ENCODE measurements at regions not wholly inside any gene's neighbourhood (a gene's known extent, or its start where the extent isn't known, plus 50 kb on each side); places are given as distances from the start of the nearest gene placed in this dataset.

DNA sequence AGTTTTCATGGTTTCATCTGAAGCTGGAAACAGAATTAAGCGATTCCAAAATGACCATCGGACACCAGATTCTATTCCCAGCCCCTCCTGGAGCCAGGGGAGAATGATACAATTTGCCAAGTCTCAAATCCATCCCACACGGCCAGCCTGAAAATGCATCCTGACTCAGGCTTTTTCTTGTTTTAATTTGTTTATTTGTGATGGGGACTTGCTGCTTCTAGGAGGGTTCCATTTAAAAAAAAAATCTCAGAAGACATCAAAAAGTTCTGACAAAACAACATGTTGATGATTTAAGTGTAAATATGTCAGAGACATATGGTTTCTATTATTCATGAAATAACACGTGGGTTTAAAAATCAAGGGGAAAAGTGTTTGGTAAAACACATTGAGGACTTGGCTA is 173.2 kb downstream of the GAS1 start:
- peaks cover 5% of the 10 kb centered on the region for H3K4me1 ChIP-seq (ENCODE audit: insufficient read depth, low read length, poor library complexity, severe bottlenecking)
- no peaks in the 10 kb centered on the region for H3K9me3 ChIP-seq (ENCODE audit: insufficient read depth, low read depth, low read length)
- no peak overlapping the region for H3K4me3 ChIP-seq (ENCODE audit: low read length, poor library complexity, severe bottlenecking)
- H4K20me1 ChIP-seq (ENCODE audit: insufficient read depth, low read length, poor library complexity, severe bottlenecking) = no peaks in the 10 kb centered on the region
- H3K9ac ChIP-seq (ENCODE audit: low read depth, low read length, poor library complexity, severe bottlenecking) = no peak overlapping the region
- H3K27me3 ChIP-seq (ENCODE audit: insufficient read depth, low read length, poor library complexity, severe bottlenecking) = no peaks in the 10 kb centered on the region
- no peaks in the 10 kb centered on the region for H3K79me2 ChIP-seq (ENCODE audit: insufficient read depth, low read length)
- TF ChIP-seq EZH2phosphoT487 (IDR thresholded peaks at IDR 0.05; ENCODE audit: borderline replicate concordance) = no peak
- TF ChIP-seq, protein P1, sequence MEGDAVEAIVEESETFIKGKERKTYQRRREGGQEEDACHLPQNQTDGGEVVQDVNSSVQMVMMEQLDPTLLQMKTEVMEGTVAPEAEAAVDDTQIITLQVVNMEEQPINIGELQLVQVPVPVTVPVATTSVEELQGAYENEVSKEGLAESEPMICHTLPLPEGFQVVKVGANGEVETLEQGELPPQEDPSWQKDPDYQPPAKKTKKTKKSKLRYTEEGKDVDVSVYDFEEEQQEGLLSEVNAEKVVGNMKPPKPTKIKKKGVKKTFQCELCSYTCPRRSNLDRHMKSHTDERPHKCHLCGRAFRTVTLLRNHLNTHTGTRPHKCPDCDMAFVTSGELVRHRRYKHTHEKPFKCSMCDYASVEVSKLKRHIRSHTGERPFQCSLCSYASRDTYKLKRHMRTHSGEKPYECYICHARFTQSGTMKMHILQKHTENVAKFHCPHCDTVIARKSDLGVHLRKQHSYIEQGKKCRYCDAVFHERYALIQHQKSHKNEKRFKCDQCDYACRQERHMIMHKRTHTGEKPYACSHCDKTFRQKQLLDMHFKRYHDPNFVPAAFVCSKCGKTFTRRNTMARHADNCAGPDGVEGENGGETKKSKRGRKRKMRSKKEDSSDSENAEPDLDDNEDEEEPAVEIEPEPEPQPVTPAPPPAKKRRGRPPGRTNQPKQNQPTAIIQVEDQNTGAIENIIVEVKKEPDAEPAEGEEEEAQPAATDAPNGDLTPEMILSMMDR (conservative IDR thresholded peaks at IDR 0.05; ENCODE audit: low read length) = no peak
- no peak overlapping the region for H2AFZ ChIP-seq (ENCODE audit: low read length)
- no peaks in the 10 kb centered on the region for H3K9me2 ChIP-seq (replicated peaks; ENCODE audit: low read depth, low read length)
- no peaks in the 10 kb centered on the region for H3K36me3 ChIP-seq (ENCODE audit: insufficient read depth, low read length)
- no peaks in the 10 kb centered on the region for H3F3A ChIP-seq (ENCODE audit: low read depth)
- no peak overlapping the region for H3K4me2 ChIP-seq (ENCODE audit: low read depth, low read length, poor library complexity, severe bottlenecking)

DNA sequence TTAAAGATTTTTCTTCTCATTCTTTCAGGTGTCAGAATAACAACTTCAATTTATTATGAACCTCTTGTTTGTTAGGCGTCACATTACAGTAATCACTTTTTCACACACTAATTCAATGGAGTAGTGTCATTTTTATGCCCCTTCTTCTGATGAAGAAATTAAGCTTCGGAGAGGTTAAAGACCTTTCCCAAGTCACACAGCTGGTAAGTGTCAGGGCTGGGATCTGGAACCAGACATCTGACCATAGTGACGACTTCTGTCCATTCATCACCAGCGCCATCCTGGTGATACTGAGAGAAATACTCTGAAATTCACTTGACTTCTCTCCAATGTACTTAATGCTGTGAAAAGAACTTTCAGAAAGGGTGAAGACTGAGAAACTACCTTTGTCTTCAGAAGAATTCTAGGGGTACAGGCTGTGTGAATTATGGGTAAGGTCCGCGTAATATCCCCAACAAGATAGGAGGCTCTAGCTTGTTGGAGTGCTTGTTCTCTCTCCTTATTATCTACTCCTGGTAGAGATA is 173.8 kb downstream of the GAS1 start:
- H3K9ac ChIP-seq (ENCODE audit: low read depth, low read length, poor library complexity, severe bottlenecking) = no peak overlapping the region
- no peak overlapping the region for H2AFZ ChIP-seq (ENCODE audit: low read length)
- no peaks in the 10 kb centered on the region for H3K27me3 ChIP-seq (ENCODE audit: insufficient read depth, low read length, poor library complexity, severe bottlenecking)
- no peaks in the 10 kb centered on the region for H3F3A ChIP-seq (ENCODE audit: low read depth)
- H3K4me3 ChIP-seq (ENCODE audit: low read length, poor library complexity, severe bottlenecking) = no peak overlapping the region
- no peak overlapping the region for H3K4me2 ChIP-seq (ENCODE audit: low read depth, low read length, poor library complexity, severe bottlenecking)
- H3K79me2 ChIP-seq (ENCODE audit: insufficient read depth, low read length) = no peaks in the 10 kb centered on the region
- no peaks in the 10 kb centered on the region for H4K20me1 ChIP-seq (ENCODE audit: insufficient read depth, low read length, poor library complexity, severe bottlenecking)
- no peaks in the 10 kb centered on the region for H3K9me3 ChIP-seq (ENCODE audit: insufficient read depth, low read depth, low read length)
- TF ChIP-seq, protein P1 (conservative IDR thresholded peaks at IDR 0.05; ENCODE audit: low read length) = no peak
- TF ChIP-seq EZH2phosphoT487 (IDR thresholded peaks at IDR 0.05; ENCODE audit: borderline replicate concordance) = no peak
- no peaks in the 10 kb centered on the region for H3K36me3 ChIP-seq (ENCODE audit: insufficient read depth, low read length)
- peaks cover 5% of the 10 kb centered on the region for H3K4me1 ChIP-seq (ENCODE audit: insufficient read depth, low read length, poor library complexity, severe bottlenecking)
- H3K9me2 ChIP-seq (replicated peaks; ENCODE audit: low read depth, low read length) = no peaks in the 10 kb centered on the region

DNA sequence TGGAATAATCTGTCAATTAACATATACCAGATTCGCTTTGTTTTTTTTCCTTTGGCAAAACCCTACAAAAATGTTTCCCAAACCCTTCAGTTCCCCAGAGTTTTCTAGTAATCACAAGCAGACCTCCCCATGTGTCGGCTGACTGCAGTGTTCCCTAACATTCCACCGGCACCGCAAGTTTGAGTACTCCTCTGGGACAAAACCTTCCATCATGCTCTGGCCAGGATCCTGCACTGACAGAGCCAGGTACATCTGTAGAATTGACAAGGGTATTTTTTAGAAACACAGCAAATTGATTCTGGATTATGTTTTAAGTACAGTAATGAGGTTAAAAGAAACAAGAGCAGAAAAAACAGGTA is 174.7 kb downstream of the GAS1 start:
- no peaks in the 10 kb centered on the region for H3K9me2 ChIP-seq (replicated peaks; ENCODE audit: low read depth, low read length)
- H4K20me1 ChIP-seq (ENCODE audit: insufficient read depth, low read length, poor library complexity, severe bottlenecking) = no peaks in the 10 kb centered on the region
- H3K9me3 ChIP-seq (ENCODE audit: insufficient read depth, low read depth, low read length) = no peaks in the 10 kb centered on the region
- H3K79me2 ChIP-seq (ENCODE audit: insufficient read depth, low read length) = no peaks in the 10 kb centered on the region
- no peaks in the 10 kb centered on the region for H3K36me3 ChIP-seq (ENCODE audit: insufficient read depth, low read length)
- peaks cover 5% of the 10 kb centered on the region for H3K4me1 ChIP-seq (ENCODE audit: insufficient read depth, low read length, poor library complexity, severe bottlenecking)
- H2AFZ ChIP-seq (ENCODE audit: low read length) = no peak overlapping the region
- no peak overlapping the region for H3K9ac ChIP-seq (ENCODE audit: low read depth, low read length, poor library complexity, severe bottlenecking)
- TF ChIP-seq EZH2phosphoT487 (IDR thresholded peaks at IDR 0.05; ENCODE audit: borderline replicate concordance) = no peak
- TF ChIP-seq, protein P1 (conservative IDR thresholded peaks at IDR 0.05; ENCODE audit: low read length) = no peak
- H3K4me2 ChIP-seq (ENCODE audit: low read depth, low read length, poor library complexity, severe bottlenecking) = no peak overlapping the region
- H3F3A ChIP-seq (ENCODE audit: low read depth) = no peaks in the 10 kb centered on the region
- no peak overlapping the region for H3K4me3 ChIP-seq (ENCODE audit: low read length, poor library complexity, severe bottlenecking)
- H3K27me3 ChIP-seq (ENCODE audit: insufficient read depth, low read length, poor library complexity, severe bottlenecking) = no peaks in the 10 kb centered on the region

Measured in Loucy (cell line).